ENCODE measurements at regions not wholly inside any gene's neighbourhood (a gene's known extent, or its start where the extent isn't known, plus 50 kb on each side); places are given as distances from the start of the nearest gene placed in this dataset.

DNA sequence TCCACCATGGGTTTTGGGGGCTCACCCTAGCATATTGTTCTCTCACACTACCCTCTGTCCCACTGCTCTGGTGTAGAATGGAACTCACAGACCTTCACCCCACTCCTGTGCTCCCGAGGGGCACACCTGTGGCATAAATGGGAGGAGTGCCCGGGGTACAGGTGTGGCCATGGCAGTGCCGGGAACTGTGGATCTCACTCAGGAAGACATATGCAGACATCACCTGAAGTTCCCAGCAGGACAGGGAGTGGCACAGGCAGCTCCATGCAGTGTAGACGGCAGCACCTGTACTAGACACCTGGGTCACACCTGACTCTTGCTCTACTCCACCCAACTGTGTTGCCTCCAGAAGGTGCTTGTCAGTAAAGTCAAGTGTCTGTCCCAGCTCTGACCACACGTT lies 57.6 kb upstream of the MRPS22 start:
- Histone ChIP-seq H4K5ac (ENCODE audit: insufficient read length, low read depth, low read length) (no peak overlapping the region), H2BK120ac (ENCODE audit: low read depth, low read length, poor library complexity, severe bottlenecking) (no peak overlapping the region), H3K56ac (ENCODE audit: insufficient read length, low read depth, low read length) (no peak overlapping the region), H3K18ac (ENCODE audit: insufficient read length, low read depth, low read length) (no peak overlapping the region), H3K9ac (ENCODE audit: extremely low read depth, insufficient read length, low read length) (no peak overlapping the region), H3K9me3 (ENCODE audit: control insufficient read depth, low read depth, low read length) (no peaks in the 10 kb centered on the region), H3K79me2 (ENCODE audit: insufficient read depth, low read length) (no peaks in the 10 kb centered on the region), H2AK5ac (ENCODE audit: insufficient read length, low read length) (no peak overlapping the region), H4K8ac (replicated peaks; ENCODE audit: insufficient read length, low read depth, low read length) (no peak overlapping the region), H3K4ac (ENCODE audit: low read depth, low read length) (no peak overlapping the region), H2BK12ac (ENCODE audit: insufficient read length, low read depth, low read length) (no peak overlapping the region), H3T11ph (ENCODE audit: low read length) (no peak overlapping the region), H4K20me1 (ENCODE audit: control insufficient read depth, insufficient read depth, insufficient read length) (no peaks in the 10 kb centered on the region), H3K79me1 (ENCODE audit: insufficient read depth, low read depth, low read length, poor library complexity, severe bottlenecking) (no peaks in the 10 kb centered on the region), H3K14ac (ENCODE audit: insufficient read depth, low read length) (no peak overlapping the region; the same call in 1 of the 2 replicates), H2BK15ac (ENCODE audit: low read depth, low read length) (no peak overlapping the region), H3K23me2 (ENCODE audit: insufficient read length, low read depth, low read length, poor library complexity, severe bottlenecking) (no peaks in the 10 kb centered on the region), H3K27ac (ENCODE audit: insufficient read length, low read depth, low read length) (no peak overlapping the region), H2BK20ac (ENCODE audit: low read depth, low read length, poor library complexity, severe bottlenecking) (no peak overlapping the region), H4K91ac (ENCODE audit: insufficient read length, low read depth, low read length) (no peak overlapping the region), H3K27me3 (ENCODE audit: insufficient read depth, low read length) (no peaks in the 10 kb centered on the region), H2AFZ (ENCODE audit: low read length) (no peak overlapping the region), H3K4me1 (ENCODE audit: insufficient read depth, low read length) (no peaks in the 10 kb centered on the region), H2BK5ac (ENCODE audit: insufficient read length, low read length) (no peak overlapping the region), H3K23ac (ENCODE audit: insufficient read length, low read depth, low read length) (no peak overlapping the region), H3K4me2 (ENCODE audit: insufficient read depth, insufficient read length, low read length) (no peak overlapping the region)
- Mint-ChIP-seq H3K4me3 (no peak overlapping the region), H3K27ac (no peak overlapping the region), H3K4me1 (no peaks in the 10 kb centered on the region), H3K9me3 (no peaks in the 10 kb centered on the region), H3K27me3 (ENCODE audit: low read depth) (peaks cover 9% of the 10 kb centered on the region; the same call in 1 of the 2 replicates), H3K36me3 (ENCODE audit: insufficient read depth in 1 of 3, low read depth in 3 of 3) (no peaks in the 10 kb centered on the region)
- WGBS (ENCODE audit: extremely low coverage, insufficient read length, low lambda C conversion rate): no CpG with 5 or more reads among the region's 5 CpGs
- DNase-seq: no peak
- no peak for TF ChIP-seq CTCF (conservative IDR thresholded peaks at IDR 0.05)
